K562 (cell line): ENCODE measurements at regions not wholly inside any gene's neighbourhood (a gene's known extent, or its start where the extent isn't known, plus 50 kb on each side); places are given as distances from the start of the nearest gene placed in this dataset.

Experiments
- ATAC-seq: fragments of 200-7000 bp; cut with Tn5 transposase; 3 replicates; pipeline ENCODE4 v1.9.1; 2020; ENCODE audit warnings: moderate library complexity
- BruUV-seq: library from RNA; stranded (reverse); fragments of 400-500 nt; replicated peaks from 2 replicates; lab custom pipeline; 2021; lab: Mats Ljungman, UMichigan
- CTCF ChIA-PET: fragments of 300-600 bp; formaldehyde crosslinking; extraction: SDS; loops from one replicate; lab custom pipeline; 2021; ENCODE audit warnings: low intra/inter-chr PET ratio; lab: Yijun Ruan, JAX
- POLR2A ChIA-PET: fragments of 300-600, 350-650 bp; sonication (Branson Sonifier 250); formaldehyde crosslinking; extraction: SDS; loops from one replicate; lab custom pipeline; 2021; ENCODE audit warnings: antibody characterized with exemption, inconsistent platforms; lab: Yijun Ruan, JAX
- DNase-seq, 4 experiments: peaks; one replicate each; pipeline versions ENCODE4 v3.0.0 to v3.0.0-alpha.2; 2011 to 2018; ENCODE audit warnings: low spot score in 3 of 4, mixed read lengths in 3 of 4; ENCODE audit errors: extremely low read depth in 1 of 4
- FAIRE-seq: peaks from 2 replicates; lab custom pipeline; 2011; peaks lifted over from hg19 to GRCh38; lab: Jason Lieb, UNC
- H2AFZ ChIP-seq: 2 replicates; pipeline ENCODE4 v1.6.0; 2011; ENCODE audit warnings: low read depth, low read length, control low read depth, inconsistent platforms
- H3K27ac ChIP-seq: fragments of 200-600 bp; 3 replicates; pipeline ENCODE4 v1.8.0; 2011; ENCODE audit warnings: low read depth, mild to moderate bottlenecking, control low read depth, inconsistent platforms, low read length, moderate library complexity, mixed read lengths; ENCODE audit errors: extremely low read depth
- H3K27me3 ChIP-seq, 2 experiments: fragments of 300-600 bp in 1 of 2; 2 replicates in 1 of 2; 3 replicates in 1 of 2; pipeline versions ENCODE4 v1.6.0 to v1.8.0; 2011; ENCODE audit warnings: inconsistent platforms in 2 of 2, low read length in 2 of 2, mild to moderate bottlenecking in 1 of 2, mixed read lengths in 1 of 2, moderate library complexity in 1 of 2; ENCODE audit not compliant: control insufficient read depth in 2 of 2, insufficient read depth in 2 of 2
- H3K36me3 ChIP-seq: fragments of 300-600 bp; 3 replicates; pipeline ENCODE4 v1.8.0; 2011; ENCODE audit warnings: mild to moderate bottlenecking, low read length, inconsistent platforms; ENCODE audit not compliant: control insufficient read depth, insufficient read depth
- H3K4me1 ChIP-seq, 2 experiments: fragments of 200-600 bp in 1 of 2; replicated peaks in 1 of 2; 2 replicates in 1 of 2; 3 replicates in 1 of 2; pipeline versions ENCODE4 v1.5.1 to v1.8.0; 2011; ENCODE audit warnings: inconsistent platforms in 2 of 2, low read length in 2 of 2, mild to moderate bottlenecking in 1 of 2, mixed read lengths in 1 of 2, moderate library complexity in 1 of 2; ENCODE audit not compliant: control insufficient read depth in 2 of 2, insufficient read depth in 2 of 2
- H3K4me2 ChIP-seq: 2 replicates; pipeline ENCODE4 v1.6.1; 2011; ENCODE audit warnings: low read length, control low read depth, inconsistent platforms, mixed read lengths; ENCODE audit not compliant: insufficient read depth
- H3K4me3 ChIP-seq: fragments of 200-600 bp; sonication (generic), shearing (Covaris generic); 2 replicates; pipeline ENCODE4 v1.5.1; 2016; ENCODE audit warnings: control low read depth, inconsistent platforms
- H3K79me2 ChIP-seq: fragments of 200-600 bp; 3 replicates; pipeline ENCODE4 v1.8.0; 2011; ENCODE audit warnings: low read length, inconsistent platforms; ENCODE audit not compliant: control insufficient read depth, insufficient read depth
- H3K9ac ChIP-seq, 2 experiments: 2 replicates each; pipeline versions ENCODE4 v1.6.0 to v1.6.1; 2011; ENCODE audit warnings: low read depth in 2 of 2, low read length in 2 of 2, control low read depth in 1 of 2, inconsistent platforms in 1 of 2, mild to moderate bottlenecking in 1 of 2, mixed read lengths in 1 of 2; ENCODE audit not compliant: insufficient read depth in 1 of 2
- H3K9me1 ChIP-seq: one replicate; pipeline ENCODE4 v1.6.0; 2011; ENCODE audit warnings: inconsistent platforms, mild to moderate bottlenecking, low read length, moderate library complexity; ENCODE audit not compliant: control insufficient read depth, insufficient read depth
- H3K9me3 ChIP-seq: replicated peaks from 2 replicates; pipeline ENCODE4 v1.5.1; 2011; ENCODE audit warnings: low read depth, low read length, inconsistent platforms; ENCODE audit not compliant: control insufficient read depth, insufficient read depth
- H4K20me1 ChIP-seq: replicated peaks from 2 replicates; pipeline ENCODE4 v1.6.1; 2011; ENCODE audit warnings: low read length, inconsistent platforms, mixed read lengths; ENCODE audit not compliant: control insufficient read depth, insufficient read depth
- C11orf30 ChIP-seq: fragments of 450-650 bp; IDR thresholded peaks from 2 replicates; pipeline ENCODE4 v1.6.1; 2016; ENCODE audit warnings: low read depth, mild to moderate bottlenecking
- ETV5 ChIP-seq: sonication (generic); formaldehyde crosslinking; IDR thresholded peaks from 2 replicates; pipeline ENCODE4 v1.4.0; 2020; ENCODE audit warnings: low read depth, mild to moderate bottlenecking, missing genetic modification reagents
- FOXK2 ChIP-seq, 2 experiments: fragments of 450-650 bp; IDR thresholded peaks in 1 of 2; conservative IDR thresholded peaks in 1 of 2; 2 replicates each; pipeline ENCODE4 v1.6.1; 2016; ENCODE audit warnings: low read depth in 2 of 2, mild to moderate bottlenecking in 1 of 2
- GABPA ChIP-seq: fragments of 200-800 bp; sonication (Bioruptor generic); conservative IDR thresholded peaks from 2 replicates; pipeline ENCODE4 v1.6.1; 2016; ENCODE audit warnings: low read depth, missing genetic modification characterization, missing compliant biosample characterization
- MAFF ChIP-seq: IDR thresholded peaks from 2 replicates; pipeline ENCODE4 v1.6.1; 2012; ENCODE audit warnings: low read length, improper control_type of control experiment
- MAFG ChIP-seq: fragments of 450-650 bp; conservative IDR thresholded peaks from 2 replicates; pipeline ENCODE4 v1.6.1; 2016; ENCODE audit warnings: missing genetic modification characterization, missing compliant biosample characterization
- MAFK ChIP-seq: IDR thresholded peaks from 2 replicates; pipeline ENCODE4 v1.6.1; 2011; ENCODE audit warnings: low read length, improper control_type of control experiment
- MED1 ChIP-seq: sonication (generic); formaldehyde crosslinking; IDR thresholded peaks from 2 replicates; pipeline ENCODE4 v1.8.1; 2023; ENCODE audit warnings: missing genetic modification reagents, borderline replicate concordance
- PHF21A ChIP-seq: fragments of 450-650 bp; IDR thresholded peaks from 2 replicates; pipeline ENCODE4 v1.6.1; 2017; ENCODE audit warnings: low read depth, borderline replicate concordance
- SAP30 ChIP-seq: fragments of 200-600 bp; sonication (generic); IDR thresholded peaks from 2 replicates; pipeline ENCODE4 v1.6.1; 2012; ENCODE audit warnings: borderline replicate concordance, low read depth, mild to moderate bottlenecking, moderate library complexity, low read length, control low read depth, inconsistent platforms; ENCODE audit not compliant: insufficient read depth, poor library complexity, severe bottlenecking
- SIX5 ChIP-seq, 2 experiments: IDR thresholded peaks; 2 replicates each; pipeline ENCODE4 v1.6.1; 2011; ENCODE audit warnings: low read length in 2 of 2, borderline replicate concordance in 1 of 2, low read depth in 1 of 2, mild to moderate bottlenecking in 1 of 2, moderate library complexity in 1 of 2; ENCODE audit not compliant: insufficient read depth in 1 of 2
- SMAD1 ChIP-seq: fragments of 150-350 bp; IDR thresholded peaks from 2 replicates; pipeline ENCODE4 v1.6.1; 2014; ENCODE audit warnings: low read length, low read depth; ENCODE audit not compliant: partially characterized antibody
- SRSF3 ChIP-seq: fragments of 200-400 bp; formaldehyde crosslinking; IDR thresholded peaks from 2 replicates; pipeline ENCODE4 v1.6.1; 2016; ENCODE audit warnings: mild to moderate bottlenecking, low read length, moderate library complexity; ENCODE audit not compliant: insufficient read depth
- ZC3H4 ChIP-seq: sonication (generic); formaldehyde crosslinking; IDR thresholded peaks from 2 replicates; pipeline ENCODE4 v1.9.0; 2021; ENCODE audit warnings: missing genetic modification reagents, borderline replicate concordance
- ZNF316 ChIP-seq: fragments of 450-650 bp; IDR thresholded peaks from 2 replicates; pipeline ENCODE4 v1.6.1; 2016
- ZNF699 ChIP-seq: fragments of 250-450 bp; sonication (Bioruptor Pico); IDR thresholded peaks from 2 replicates; pipeline ENCODE4 v1.8.0; 2021; ENCODE audit warnings: mild to moderate bottlenecking, moderate library complexity; ENCODE audit not compliant: insufficient replicate concordance
- WGBS: fragments of 100-300 bp; shearing (Covaris generic); methylation state at CpG from one replicate; pipeline ENCODE4 v1.1.6; 2016; ENCODE audit warnings: low coverage, mixed read lengths; ENCODE audit not compliant: insufficient coverage; ENCODE audit errors: missing lambda C conversion rate; 5-methylcytosine and 5-hydroxymethylcytosine counted together
- in situ Hi-C: fragments of 300-500 bp; cut with MboI; formaldehyde crosslinking; loops from 4 replicates; pipeline ENCODE4 v1.15.0; 2018; ENCODE audit warnings: inconsistent platforms, mixed read lengths
- intact Hi-C: fragments of 100-400 bp; cut with micrococcal nuclease; formaldehyde crosslinking; loops from 2 replicates; pipeline ENCODE4 v1.14.2; 2022
- TF ChIP-seq, protein P1 (sequence below): fragments of 250-450 bp; sonication (Bioruptor Pico); IDR thresholded peaks from 2 replicates; pipeline ENCODE4 v1.5.0; 2022; ENCODE audit warnings: mild to moderate bottlenecking
- TF ChIP-seq, protein P2 (sequence below), 2 experiments: fragments of 450-650 bp; IDR thresholded peaks; 2 replicates each; pipeline ENCODE4 v1.6.1; 2016
- TF ChIP-seq, protein P3 (sequence below), 2 experiments: fragments of 450-650 bp in 1 of 2; sonication (generic) in 1 of 2; formaldehyde crosslinking; conservative IDR thresholded peaks; 2 replicates each; pipeline versions ENCODE4 v1.4.0 to v1.8.1; 2020 to 2022; ENCODE audit warnings: mild to moderate bottlenecking in 1 of 2, missing genetic modification reagents in 1 of 2

DNA sequence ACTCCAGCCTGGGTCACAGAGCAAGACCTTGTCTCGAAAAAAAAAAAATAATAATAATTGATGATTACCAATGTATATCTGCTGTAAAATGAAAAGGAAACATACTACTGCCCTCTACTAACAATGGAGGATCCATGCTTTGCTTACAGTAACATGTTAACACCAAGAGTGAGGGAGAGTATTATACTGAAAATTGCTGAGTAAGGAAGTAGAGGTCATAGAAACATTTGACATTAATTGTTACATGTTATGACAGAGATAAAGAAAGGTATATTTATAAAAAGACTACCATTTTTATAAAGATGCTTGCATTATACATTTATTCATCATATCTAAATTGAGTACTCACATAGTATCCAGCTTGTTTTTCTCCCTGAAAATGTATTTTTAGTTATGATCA, 1989.8 kb upstream of the TENM3 start:
- ChIA-PET CTCF (no interaction called here), POLR2A (interaction anchor here (0.6 kb wide), 1 partner anchor 9 kb away, joined by 3 read pairs; no protein-coding TSS in a partner anchor)
- Histone ChIP-seq H3K27ac (no peak overlapping the region), H3K4me2 (no peak overlapping the region), H4K20me1 (no peaks in the 10 kb centered on the region), H3K79me2 (no peaks in the 10 kb centered on the region), H2AFZ (no peak overlapping the region), H3K36me3 (no peaks in the 10 kb centered on the region), H3K27me3 (no peaks in the 10 kb centered on the region), H3K9ac (no peak overlapping the region), H3K9me3 (no peaks in the 10 kb centered on the region), H3K4me3 (no peak overlapping the region), H3K9me1 (no peaks in the 10 kb centered on the region), H3K4me1 (no peaks in the 10 kb centered on the region)
- no peak for FAIRE-seq
- BruUV-seq, result no TSS peak
- DNase-seq, result no peak
- ATAC-seq, result no peak
- intact Hi-C loops, result no loop called here
- TF ChIP-seq MAFK, result 0 out of 2 replicates have a peak, but pooled peaks have one; percentile 15
- no peak for TF ChIP-seq ZC3H4 (CRISPR knock-in tag)
- TF ChIP-seq SMAD1, result no peak
- TF ChIP-seq PHF21A, result no peak
- TF ChIP-seq ZNF699 (CRISPR knock-in tag), result no peak
- 0 out of 2 replicates have a peak, but pooled peaks have one; percentile 12 for TF ChIP-seq C11orf30
- no peak for TF ChIP-seq FOXK2 (conservative IDR thresholded peaks at IDR 0.05 in 1 of 2, IDR thresholded peaks at IDR 0.05 in 1 of 2; ENCODE audit: low read depth in 2 of 2)
- TF ChIP-seq GABPA (tag), result no peak
- no peak for TF ChIP-seq SRSF3
- peak; percentile 51; the same call in 1 of the 2 replicates for TF ChIP-seq MAFF
- TF ChIP-seq SAP30, result no peak
- TF ChIP-seq ETV5, result no peak
- TF ChIP-seq, protein P1, sequence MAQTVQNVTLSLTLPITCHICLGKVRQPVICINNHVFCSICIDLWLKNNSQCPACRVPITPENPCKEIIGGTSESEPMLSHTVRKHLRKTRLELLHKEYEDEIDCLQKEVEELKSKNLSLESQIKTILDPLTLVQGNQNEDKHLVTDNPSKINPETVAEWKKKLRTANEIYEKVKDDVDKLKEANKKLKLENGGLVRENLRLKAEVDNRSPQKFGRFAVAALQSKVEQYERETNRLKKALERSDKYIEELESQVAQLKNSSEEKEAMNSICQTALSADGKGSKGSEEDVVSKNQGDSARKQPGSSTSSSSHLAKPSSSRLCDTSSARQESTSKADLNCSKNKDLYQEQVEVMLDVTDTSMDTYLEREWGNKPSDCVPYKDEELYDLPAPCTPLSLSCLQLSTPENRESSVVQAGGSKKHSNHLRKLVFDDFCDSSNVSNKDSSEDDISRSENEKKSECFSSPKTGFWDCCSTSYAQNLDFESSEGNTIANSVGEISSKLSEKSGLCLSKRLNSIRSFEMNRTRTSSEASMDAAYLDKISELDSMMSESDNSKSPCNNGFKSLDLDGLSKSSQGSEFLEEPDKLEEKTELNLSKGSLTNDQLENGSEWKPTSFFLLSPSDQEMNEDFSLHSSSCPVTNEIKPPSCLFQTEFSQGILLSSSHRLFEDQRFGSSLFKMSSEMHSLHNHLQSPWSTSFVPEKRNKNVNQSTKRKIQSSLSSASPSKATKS (CRISPR knock-in tag), result no peak
- TF ChIP-seq MED1 (CRISPR knock-in tag), result no peak
- TF ChIP-seq, protein P2, sequence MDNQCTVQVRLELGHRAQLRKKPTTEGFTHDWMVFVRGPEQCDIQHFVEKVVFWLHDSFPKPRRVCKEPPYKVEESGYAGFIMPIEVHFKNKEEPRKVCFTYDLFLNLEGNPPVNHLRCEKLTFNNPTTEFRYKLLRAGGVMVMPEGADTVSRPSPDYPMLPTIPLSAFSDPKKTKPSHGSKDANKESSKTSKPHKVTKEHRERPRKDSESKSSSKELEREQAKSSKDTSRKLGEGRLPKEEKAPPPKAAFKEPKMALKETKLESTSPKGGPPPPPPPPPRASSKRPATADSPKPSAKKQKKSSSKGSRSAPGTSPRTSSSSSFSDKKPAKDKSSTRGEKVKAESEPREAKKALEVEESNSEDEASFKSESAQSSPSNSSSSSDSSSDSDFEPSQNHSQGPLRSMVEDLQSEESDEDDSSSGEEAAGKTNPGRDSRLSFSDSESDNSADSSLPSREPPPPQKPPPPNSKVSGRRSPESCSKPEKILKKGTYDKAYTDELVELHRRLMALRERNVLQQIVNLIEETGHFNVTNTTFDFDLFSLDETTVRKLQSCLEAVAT (IDR thresholded peaks at IDR 0.05), result no peak
- TF ChIP-seq SIX5 (IDR thresholded peaks at IDR 0.05; ENCODE audit: borderline replicate concordance in 1 of 2, insufficient read depth in 1 of 2, low read depth in 1 of 2, low read length in 2 of 2), result no peak
- TF ChIP-seq, protein P3, sequence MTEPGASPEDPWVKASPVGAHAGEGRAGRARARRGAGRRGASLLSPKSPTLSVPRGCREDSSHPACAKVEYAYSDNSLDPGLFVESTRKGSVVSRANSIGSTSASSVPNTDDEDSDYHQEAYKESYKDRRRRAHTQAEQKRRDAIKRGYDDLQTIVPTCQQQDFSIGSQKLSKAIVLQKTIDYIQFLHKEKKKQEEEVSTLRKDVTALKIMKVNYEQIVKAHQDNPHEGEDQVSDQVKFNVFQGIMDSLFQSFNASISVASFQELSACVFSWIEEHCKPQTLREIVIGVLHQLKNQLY (CRISPR knock-in tag; conservative IDR thresholded peaks at IDR 0.05), result no peak
- peak; percentile 56 for TF ChIP-seq ZNF316
- peak; percentile 44; the same call in 1 of the 2 replicates for TF ChIP-seq MAFG (tag)
- in situ Hi-C loops, result no loop called here
- WGBS, result 0% methylated on average over 1 of the region's 1 CpG
